GM19351 (cell line): ENCODE measurements at regions not wholly inside any gene's neighbourhood (a gene's known extent, or its start where the extent isn't known, plus 50 kb on each side); places are given as distances from the start of the nearest gene placed in this dataset.

ENCODE experiments used
- ATAC-seq: cut with Tn5 transposase; IDR thresholded peaks from one replicate; pipeline ENCODE4 v1.9.1; 2021; ENCODE audit warnings: mild to moderate bottlenecking, moderate library complexity; ENCODE audit not compliant: unreplicated experiment

DNA sequence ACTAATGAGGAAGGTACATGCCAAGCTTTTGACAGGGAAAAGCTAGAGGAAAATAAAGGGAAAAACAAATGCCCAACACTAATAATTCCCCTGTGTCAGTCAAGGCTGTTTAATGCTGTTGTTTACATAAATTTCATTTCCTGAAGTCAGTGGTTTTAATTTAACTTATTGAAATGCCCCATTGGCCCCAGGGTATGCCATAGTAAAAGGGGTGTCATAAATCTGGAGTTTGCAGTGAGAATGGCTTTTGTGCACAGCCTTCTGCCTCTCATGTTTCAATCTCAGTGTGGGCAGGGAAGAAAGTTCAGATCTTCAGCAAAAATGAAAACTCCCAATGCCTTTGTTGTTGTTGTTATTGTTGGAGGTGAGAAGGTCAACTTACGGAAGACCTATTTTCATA, 550.1 kb upstream of the DCC start:
- no peak for ATAC-seq

DNA sequence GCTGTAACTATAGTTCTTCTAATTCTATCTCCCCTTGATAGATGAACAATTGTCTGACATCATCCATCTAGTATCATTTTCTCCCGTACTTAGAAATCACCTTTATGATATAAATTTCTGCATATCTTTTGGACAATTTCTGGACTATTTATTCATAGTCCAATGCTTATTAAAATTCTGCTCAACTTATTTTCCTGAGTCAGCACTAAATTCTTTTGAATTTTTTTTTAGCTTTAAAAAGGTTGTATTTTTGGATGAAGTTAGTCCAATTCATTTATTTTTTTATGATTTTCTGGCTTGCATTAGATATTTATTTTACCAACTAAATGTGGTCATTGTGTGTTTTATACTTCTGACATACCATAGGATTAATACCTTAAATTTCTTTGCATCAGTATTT, 538.5 kb upstream of the DCC start:
- ATAC-seq: no peak

- no peak for ATAC-seq
These were observed 537.2 kb upstream of the DCC start for GRCh38 chr18:51802569-51803428.

GRCh38 chr18:51807336-51807735, 532.7 kb upstream of the DCC start:
- ATAC-seq: no peak

GRCh38 chr18:51811883-51812282, 528.1 kb upstream of the DCC start:
- peak; percentile 78 for ATAC-seq

- ATAC-seq: peak; percentile 42
These were observed 526.3 kb upstream of the DCC start for GRCh38 chr18:51813740-51814139.

DNA sequence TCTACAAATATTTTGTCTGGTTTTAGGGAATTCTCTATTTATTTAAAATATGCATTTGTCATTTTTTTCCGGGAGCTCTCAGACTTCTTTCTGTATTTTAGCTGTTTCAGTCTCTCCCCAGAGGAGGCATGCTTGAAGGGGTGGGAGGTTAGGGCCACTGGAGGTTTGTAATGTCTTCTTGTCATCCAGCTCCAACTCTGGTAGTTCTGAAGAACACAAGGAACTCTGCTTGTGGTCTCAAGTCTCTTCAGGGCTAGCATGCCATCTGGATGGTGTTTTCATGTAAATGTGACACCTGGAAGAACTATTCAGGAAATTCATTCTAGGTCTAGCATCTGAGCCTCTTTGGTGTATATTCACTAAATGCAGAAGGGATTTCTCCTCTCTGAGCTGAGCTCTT, 518.4 kb upstream of the DCC start:
- ATAC-seq: no peak

- ATAC-seq: no peak
These were observed 515.3 kb upstream of the DCC start for GRCh38 chr18:51824746-51825145.

DNA sequence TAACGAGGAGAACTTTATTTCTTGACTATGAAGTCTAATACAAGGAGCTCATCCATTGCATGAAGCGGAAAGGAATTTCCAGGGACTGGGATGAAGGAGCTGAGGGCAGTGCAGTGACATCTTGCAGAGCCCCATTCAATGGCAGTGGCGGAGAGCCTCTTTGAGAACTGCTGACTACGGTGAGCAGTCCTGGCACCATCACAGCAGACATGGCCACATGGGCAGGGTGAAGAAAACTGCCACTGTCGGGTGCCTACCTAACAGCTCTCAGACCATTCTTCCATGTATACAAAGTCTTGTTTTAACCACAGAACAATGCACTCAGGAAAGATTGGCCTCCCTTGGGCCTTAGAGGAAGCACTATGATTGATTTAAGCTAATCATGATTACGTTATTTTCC, 506.1 kb upstream of the DCC start:
- no peak for ATAC-seq

DNA sequence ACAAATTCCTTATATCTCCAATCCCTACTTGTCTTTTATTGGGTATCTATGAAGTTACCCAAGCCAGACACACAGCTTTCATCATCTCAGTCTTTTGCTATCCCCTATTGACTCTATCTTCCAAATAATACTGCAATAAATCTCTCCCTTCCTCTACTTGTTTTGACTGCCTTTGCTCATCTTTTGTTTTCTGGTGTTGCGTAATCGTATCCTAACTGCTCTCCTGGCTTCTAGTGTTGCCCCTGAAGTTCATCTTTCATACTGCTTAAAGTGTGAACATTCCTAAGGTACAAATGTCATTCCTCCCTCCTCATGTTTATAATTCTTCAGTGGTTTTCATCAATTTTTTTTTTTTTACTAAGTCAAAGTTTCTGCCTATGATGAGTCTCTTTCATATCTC, 491.3 kb upstream of the DCC start:
- no peak for ATAC-seq

DNA sequence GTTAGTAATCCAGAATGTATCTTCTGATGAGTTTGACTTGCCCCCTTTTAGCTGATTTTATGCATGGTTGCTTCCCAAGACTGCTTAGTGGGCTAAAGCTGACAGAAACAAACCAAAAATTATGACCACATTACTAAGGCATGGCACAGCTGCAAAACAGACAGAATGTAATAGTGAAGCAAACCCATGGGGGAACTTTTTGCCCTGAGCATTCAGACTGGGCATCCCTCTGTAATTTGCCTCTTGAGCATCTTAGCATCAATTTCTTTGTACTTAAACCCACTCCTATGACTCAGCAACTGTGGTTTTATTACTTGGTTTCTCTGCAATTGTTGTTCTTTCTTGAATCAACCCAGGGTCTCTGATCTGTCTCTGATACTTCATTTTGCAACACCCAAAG, 487.3 kb upstream of the DCC start:
- ATAC-seq: no peak

DNA sequence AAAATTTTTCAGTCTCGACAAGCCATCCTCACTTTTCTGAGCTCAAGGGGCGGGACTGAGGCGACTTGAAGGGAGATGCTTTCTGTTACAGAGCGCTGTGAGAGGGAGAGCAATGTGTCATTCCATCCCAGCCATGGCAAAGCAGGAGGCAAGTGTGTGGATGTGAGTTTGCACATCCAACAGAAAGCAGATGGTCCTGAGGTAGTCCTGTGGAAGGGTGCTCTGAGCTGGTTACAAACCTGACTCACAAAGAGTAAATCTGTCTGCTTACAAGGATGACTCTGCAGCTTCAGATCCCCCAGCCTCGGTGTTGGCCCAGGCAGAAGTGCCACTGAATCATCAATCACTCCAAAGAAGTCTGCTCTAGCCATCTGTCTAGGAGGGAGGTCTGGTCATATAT, 482.0 kb upstream of the DCC start:
- no peak for ATAC-seq

GRCh38 chr18:51861046-51861445, 479.0 kb upstream of the DCC start:
- no peak for ATAC-seq

GRCh38 chr18:51862051-51862715, 477.8 kb upstream of the DCC start:
- ATAC-seq: no peak

GRCh38 chr18:51864219-51864965, 475.6 kb upstream of the DCC start:
- ATAC-seq: no peak

DNA sequence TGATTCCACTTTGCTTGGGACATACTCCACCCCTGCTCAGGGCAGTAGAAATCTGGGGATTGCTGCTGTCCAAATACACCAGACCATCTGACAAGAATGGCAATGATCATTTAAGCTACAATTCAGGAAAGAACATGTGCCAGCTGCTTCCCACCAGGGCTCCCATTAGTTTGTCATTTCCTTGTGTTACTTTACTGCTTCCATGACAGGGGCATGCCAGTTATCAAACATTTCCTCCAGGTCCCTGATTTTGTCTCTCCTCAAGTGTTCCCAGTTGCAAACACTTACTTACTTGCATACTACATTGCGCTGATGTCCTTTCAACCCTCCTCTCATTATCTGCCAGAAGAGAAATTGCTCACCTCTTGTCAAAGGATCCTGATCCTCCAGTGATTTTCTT, 474.5 kb upstream of the DCC start:
- ATAC-seq: no peak

- no peak for ATAC-seq
These were observed 472.2 kb upstream of the DCC start for GRCh38 chr18:51867767-51868166.

DNA sequence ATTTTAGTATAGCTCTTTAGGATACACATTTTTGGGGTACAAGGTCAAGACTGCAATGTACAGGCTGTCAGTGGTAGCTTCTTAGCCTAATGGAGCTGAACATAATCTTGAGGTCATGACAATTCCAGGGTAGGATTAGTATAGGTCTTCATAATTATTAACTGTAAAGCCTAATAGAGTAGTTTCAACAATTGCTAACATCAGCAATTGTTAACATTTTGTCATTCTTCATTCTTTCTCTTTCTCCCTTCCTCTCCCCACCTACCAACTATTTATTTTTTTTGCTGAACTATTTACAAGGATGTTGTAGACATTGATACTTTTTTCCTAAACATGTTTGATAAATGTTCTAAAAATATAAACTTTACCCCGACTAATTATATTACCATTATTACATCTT, 461.3 kb upstream of the DCC start:
- no peak for ATAC-seq

DNA sequence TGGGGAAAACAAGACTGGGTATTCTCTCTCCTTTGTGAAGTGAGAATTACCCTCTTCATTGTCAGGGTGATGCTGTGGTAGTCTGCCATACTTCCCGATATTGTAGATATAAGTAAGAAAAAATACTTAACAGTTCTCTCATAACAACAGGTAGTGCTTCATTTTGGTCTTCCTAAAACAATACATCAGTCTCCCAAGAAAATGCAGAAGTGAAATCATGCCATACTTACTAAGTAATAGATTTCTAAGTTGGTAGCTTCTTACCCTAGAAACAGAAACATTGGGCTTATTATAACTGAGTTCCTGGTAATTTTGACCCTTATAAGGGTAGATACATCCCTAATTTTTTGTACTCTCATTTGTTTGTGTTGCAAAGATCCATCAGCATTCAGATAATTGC, 460.7 kb upstream of the DCC start:
- no peak for ATAC-seq

GRCh38 chr18:51881394-51881793, 458.6 kb upstream of the DCC start:
- no peak for ATAC-seq

DNA sequence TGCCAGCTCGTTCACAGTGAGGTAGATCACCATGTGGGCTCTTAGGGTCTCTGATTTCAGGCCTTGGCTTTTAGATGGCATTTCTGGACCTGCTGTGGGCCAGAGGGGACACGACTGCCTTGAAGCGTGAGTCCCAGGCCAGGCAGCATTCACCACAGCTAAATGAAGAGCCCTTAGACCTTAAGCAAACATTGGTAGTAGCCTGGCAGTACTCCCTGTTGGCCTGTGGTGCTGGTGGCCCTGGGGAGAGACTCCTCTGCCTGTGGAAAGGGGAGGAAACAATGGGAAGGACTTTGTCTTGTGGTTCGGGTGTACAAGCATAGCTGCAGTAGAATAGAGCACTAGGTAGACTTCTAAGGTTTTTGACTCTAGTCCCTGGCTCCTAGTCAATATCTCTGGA, 456.0 kb upstream of the DCC start:
- no peak for ATAC-seq

GRCh38 chr18:51890762-51891161, 449.2 kb upstream of the DCC start:
- ATAC-seq: no peak
